HuH-7 (cell line): ENCODE measurements at regions not wholly inside any gene's neighbourhood (a gene's known extent, or its start where the extent isn't known, plus 50 kb on each side); places are given as distances from the start of the nearest gene placed in this dataset.

Experiments used
- DNase-seq: peaks from one replicate; pipeline ENCODE4 v3.0.0; 2011; ENCODE audit warnings: low spot score

DNA sequence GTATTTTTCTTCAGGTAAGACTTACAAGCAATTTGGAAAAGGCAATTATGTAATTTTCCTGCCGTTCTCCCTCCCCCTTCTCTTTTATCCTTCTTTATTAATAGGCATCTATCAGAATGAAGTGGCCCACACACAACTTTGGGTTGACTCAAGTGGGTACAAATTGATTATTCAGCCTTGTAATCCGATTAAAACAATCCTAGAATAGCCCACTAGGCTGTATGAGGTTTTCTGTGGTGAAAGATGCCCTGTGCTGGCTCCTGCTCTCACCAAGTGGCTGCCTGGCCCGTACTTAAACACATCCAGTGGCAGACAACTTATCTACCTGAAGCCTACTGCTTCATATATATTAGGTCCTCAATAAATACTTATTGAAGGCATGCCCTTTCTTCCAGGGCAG is 177.3 kb upstream of the C9orf72 start:
- DNase-seq = no peak

DNA sequence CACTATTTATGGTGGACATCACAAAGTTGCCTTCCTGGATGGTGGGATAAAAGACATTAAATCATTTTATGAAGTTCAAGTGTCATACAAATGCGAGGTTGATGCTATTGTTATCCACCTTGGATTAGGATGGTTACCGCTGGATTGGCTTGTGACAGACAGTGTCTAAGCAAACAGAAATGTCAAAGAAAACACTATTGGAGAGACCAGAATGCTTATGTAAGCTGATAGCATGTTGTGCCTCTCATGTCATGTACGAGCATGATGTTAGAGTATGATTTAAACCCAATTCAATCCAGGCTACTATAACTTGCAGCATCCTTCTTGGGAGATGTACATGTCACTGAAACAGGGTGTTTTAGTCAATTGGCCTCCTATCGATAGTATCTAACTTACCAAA is 178.8 kb upstream of the C9orf72 start:
- no peak for DNase-seq

GRCh38 chr9:27755846-27756245 is 182.6 kb upstream of the C9orf72 start:
- DNase-seq = no peak

DNA sequence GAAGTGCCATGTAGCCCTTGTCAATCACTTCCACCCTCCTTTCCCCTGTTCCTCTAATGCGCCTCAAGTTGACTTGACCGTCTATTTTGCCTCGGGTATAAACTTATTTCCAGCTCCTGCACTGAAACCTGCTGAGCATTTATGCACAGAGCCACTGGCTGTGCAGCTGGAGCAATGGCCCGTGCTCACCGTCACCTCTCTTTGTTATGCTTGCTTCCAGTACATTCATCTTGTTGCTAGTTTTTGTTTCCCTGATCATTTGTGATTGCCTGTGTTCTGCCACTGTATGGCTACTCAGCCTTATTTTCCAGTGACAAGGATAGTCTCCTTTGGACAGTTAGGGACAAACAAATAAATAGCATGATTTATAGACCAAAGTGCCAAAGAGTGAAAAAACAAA is 183.1 kb upstream of the C9orf72 start:
- no peak for DNase-seq

DNA sequence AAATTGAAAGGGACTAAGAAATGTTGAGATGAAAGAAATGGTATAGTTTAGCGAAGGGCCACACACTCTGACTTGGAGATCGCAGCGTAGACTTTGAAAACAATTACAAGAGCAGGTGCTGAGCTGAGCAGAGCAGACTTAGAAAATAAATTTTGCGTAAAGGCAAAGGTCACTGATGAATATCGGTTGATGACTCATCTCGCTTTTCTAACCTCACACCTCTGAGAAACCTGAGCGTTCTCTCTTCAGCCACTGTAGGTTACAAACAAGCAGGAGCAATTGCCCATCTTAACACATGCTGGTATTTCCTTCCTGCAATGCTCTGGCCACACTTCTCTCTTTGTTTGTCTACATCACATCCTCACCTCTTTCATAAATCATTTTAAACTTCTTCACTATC is 190.6 kb upstream of the C9orf72 start:
- DNase-seq = no peak

DNA sequence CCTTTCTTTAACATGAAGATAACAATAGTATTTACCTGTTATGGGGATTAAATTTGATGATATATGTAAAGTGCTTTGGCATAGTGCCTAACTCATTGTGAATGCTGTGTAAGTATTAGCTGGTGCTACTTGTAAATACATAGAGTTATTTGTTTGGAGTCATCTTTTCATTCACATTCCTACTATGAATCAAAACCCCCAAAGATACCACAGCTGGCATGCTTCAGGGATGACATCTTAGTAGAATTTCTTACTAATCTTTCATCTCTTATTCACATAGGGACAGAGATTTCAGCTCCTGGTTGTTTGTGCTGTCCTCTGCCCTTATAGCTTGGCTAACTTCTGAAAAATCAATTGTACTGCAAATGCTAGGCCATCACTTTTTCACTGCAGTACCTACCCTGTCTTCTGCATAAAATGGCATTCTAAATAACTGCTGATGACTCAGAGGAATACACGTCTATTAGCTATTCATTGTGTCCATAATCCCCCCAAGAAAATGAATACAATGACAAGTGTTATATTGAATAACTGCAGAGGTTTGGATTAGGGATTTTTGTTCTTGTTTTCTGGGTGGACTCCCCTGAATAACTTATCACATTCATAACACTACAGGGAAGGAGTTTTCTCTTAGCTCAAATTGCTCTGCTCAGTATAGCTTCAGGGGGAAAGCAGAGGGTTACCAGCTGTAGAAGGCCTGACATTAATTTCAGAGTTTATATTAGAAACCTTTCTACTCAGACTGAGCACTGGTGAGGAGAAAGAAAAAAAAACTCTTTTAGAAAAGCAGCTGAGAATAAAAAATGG is 192.2 kb upstream of the C9orf72 start:
- no peak for DNase-seq

DNA sequence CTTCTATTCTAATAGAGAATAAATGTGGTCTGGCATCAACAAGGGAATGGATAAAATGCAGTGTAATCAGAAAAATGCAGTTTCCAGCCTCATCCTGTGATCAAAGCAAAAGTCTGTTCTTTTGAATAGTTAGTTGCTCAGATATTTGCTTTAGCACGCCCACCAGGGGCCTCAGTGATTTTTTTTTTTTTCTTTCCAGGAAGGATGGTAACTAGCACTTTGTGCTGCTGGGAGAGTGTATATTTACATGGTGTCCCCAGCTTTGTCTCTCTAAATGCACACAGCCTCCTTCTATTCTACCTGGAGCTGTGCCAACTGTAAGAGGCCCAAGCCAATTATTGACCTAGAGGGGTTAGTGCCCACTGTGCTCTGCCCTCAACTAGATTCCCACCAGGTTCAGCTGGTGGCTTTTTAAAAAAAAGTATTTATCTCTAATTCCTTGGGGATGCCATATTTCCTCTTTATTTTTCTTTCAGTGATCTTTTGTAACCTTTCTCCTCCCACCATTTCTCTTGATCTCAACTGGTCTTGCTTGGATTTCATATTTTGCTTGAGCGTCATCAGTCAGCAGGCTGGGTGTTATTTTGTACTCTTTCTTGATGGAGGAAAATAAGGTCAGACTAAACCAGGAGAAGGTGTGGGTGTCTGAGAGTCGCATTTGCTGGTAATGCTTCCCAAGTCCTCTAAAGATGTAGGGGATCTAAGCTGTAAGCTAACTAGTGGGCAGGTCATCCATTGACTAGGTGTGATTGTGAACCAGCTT is 193.0 kb upstream of the C9orf72 start:
- no peak for DNase-seq

DNA sequence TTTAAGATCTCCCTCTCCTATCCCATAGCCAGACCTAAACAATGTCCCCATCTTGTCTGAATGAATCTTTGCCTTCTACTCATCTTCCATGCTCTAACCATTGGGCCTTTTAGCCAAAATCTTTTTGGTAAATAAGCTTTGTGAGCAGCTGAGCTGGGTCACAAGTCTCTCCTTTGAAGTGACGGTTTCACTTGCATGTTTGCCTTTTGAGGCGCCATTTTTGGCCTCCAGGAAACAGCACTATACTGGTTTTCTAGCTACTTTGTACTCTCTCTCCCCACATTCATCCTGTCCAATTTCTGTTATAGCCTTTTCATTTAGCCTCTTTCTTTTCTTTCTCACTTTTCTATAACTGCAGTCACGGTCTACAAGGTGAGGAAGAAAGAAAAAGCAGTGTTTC is 195.5 kb upstream of the C9orf72 start:
- no peak for DNase-seq

DNA sequence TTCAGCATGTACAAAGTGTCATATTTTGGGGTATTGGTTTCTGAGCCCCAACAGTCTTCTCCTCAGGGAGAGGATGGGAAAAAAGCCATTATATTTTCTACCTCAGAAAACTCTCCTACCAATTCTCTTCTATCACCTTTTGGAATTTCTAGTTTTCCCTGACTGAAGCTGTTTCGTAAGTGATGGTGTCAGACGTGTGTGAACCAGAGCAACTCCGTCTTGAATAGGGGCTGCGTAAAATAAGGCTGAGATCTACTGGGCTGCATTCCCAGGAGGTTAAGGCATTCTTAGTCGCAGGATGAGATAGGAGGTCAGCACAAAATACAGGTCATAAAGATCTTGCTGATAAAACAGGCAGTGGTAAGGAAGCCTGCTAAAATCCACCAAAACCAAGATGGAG is 197.3 kb upstream of the C9orf72 start:
- no peak for DNase-seq

- no peak for DNase-seq
These were observed 198.7 kb upstream of the C9orf72 start for GRCh38 chr9:27771803-27772545.

DNA sequence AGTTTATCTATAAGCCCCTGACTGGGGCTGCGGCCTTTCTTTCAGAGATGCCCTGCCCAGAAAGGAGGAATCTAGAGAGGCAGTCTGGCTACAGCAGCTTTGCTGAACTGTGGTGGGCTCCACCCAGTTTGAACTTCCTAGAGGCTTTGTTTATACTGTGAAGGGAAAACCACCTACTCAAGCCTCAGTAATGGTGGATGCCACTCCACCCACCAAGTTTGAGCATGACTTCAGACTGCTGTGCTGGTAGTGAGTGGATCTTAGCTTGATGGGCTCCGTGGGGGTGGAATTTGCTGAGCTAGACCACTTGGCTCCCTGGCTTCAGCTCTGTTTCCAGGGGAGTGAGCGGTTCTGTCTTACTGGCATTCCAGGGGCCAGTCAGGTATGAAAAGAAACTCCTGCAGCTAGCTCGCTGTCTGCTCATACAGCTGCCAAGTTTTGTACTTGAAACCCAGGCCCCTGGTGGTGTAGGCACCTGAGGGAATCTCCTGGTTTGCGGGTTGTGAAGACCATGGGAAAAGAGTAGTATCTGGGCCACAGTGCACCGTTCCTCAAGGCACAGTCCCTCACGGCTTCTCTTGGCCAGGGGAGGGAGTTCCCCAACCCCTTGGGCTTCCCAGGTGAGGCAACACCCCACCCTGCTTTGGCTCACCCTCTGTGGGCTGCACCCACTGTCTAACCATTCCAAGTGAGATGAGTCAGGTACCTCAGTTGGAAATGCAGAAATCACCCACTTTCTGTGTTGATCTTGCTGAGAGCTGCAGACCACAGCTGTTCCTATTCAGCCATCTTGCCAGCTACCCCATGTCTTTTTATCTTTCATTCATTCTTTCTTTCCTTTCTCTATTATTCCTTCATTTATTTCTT is 211.8 kb upstream of the C9orf72 start:
- DNase-seq = no peak

DNA sequence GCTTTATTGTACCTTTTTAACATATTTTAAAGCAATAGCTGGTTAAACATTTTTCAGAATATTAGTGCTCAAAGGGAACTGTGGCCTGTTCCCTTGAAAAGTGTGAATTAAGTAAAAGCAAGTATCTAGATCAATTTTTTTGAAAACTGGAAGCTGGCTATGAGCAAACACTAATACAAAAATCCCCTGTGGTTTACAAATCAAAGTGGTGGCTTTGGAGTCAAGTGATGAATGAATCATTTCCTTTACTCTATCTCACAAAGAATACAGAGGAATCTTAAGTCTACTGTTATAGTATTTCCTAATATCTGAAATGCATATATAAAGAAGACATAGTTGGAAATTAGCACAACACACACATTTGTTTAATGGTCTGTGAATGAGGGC is 212.4 kb upstream of the C9orf72 start:
- no peak for DNase-seq

DNA sequence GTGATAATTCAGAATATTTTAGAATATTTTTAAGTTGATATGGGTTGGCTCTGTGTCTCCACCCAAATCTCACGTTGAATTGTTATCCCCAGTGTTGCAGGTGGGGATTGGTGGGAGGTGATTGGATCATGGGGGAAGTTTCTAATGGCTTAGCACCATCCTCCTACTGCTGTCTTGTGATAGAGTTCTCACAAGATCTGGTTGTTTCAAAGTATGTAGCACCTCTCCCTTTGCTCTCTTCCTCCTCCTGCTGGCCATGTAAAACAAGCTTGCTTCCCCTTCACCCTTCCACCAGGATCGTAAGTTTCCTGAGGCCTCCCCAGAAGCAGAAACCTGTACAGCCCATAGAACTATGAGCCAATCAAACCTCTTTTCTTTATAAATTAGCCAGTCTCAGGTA is 214.6 kb upstream of the C9orf72 start:
- DNase-seq = no peak

DNA sequence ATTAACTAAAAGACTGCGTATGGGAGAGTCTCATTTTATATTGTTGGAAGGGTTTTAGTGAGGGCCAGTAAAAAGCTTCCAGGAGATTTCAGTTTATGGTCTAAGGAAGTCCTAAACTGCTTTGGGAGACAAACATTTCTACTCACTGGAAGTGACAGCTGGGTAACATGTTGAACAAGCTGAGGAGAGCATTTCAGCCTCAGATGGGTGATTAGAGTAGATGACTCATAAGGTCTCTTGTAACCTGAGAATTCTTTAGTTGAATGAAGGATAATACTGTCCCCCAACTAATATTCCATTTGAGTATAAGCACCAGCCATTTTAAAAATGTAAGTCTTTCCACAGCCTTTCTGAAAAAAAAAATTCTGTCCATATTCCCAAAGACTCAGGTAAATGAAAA is 218.0 kb upstream of the C9orf72 start:
- DNase-seq = no peak

GRCh38 chr9:27792971-27793689 is 219.8 kb upstream of the C9orf72 start:
- DNase-seq = no peak

GRCh38 chr9:27799326-27799725 is 226.0 kb upstream of the C9orf72 start:
- DNase-seq = no peak

- no peak for DNase-seq
These were observed 226.9 kb upstream of the C9orf72 start for GRCh38 chr9:27800159-27800558.

GRCh38 chr9:27800692-27801370 is 227.6 kb upstream of the C9orf72 start:
- DNase-seq = no peak

- no peak for DNase-seq
These were observed 228.3 kb upstream of the C9orf72 start for GRCh38 chr9:27801545-27801944.

- no peak for DNase-seq
These were observed 229.1 kb upstream of the C9orf72 start for GRCh38 chr9:27802418-27802817.

DNA sequence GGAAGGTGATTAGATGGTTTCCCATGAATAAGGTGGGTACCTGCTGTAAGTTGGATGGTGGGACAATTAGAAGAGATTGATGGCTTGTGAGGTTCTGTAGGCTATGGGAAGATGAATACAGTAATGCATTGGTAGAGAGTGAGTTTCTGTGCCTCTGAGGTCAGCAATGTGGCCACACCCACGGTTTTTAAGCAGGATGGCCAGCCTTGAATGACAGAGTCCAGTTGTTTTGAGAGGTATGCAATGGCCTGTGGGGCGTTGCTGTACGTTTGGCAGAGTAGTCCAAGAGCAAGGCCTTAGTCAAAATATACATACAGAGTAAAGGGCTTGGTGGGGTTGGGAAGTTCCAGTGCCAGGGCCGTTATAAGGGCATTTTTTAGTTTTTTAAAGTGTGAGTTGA is 235.6 kb upstream of the C9orf72 start:
- no peak for DNase-seq
